ENCODE measurements at regions not wholly inside any gene's neighbourhood (a gene's known extent, or its start where the extent isn't known, plus 50 kb on each side); places are given as distances from the start of the nearest gene placed in this dataset.

DNA sequence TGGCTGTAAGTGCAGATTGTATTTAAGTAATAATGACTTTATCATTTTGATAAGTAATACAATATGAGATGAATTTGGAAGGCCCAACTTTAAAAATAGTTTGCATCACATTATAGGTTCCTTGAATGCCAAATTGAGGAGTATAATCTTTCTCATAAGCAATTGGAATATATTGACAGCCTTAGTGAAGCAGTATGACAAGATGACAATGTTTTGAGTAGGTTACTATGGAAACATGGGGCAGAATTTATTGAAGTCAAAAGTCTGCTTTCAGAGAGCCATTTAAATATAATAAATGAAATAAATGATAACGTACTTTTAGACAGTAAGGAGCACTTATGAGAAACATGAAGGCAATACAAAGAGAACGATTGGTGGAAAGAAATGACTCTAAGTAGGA is 776.4 kb downstream of the TECRL start:
- no peak for DNase-seq (ENCODE audit: low read depth in 3 of 3)

DNA sequence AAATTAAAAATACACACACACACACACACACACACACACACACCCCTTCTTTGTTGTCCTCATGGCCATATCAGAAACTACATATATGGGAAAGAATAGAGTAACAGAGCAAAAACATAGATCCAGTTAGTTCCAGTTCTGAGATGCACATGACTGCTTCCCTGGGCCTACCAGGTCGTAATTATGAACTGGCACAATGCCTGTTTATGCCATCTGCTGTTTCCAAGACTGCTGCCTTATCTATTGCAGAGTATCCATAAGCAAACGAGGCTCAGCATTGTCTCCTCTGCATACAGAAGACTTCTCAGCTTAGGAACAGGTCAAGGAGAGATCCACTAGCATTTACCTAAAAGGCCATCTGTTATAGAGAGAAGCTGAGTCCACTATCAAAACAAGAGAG is 789.0 kb downstream of the TECRL start:
- DNase-seq (ENCODE audit: low read depth in 3 of 3): no peak

DNA sequence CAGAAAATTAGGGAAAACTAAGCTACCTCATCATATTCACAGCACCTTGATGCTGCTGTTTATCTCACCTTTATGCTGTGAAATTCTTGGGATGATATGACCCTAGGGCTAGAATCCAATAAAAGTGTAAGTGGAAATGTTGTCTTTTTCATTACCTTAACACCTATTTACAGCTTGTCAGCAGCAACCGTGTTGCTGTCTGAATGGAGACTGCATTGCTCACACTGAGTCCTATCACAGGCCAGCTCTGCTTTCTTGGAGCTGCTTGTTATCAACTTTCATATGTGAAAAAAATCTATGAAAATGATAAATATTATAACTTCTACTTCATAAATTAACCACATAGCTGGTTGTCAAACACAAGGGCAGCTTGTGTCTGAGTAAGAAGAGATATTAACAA is 789.5 kb downstream of the TECRL start:
- no peak for DNase-seq (ENCODE audit: low read depth in 3 of 3)

DNA sequence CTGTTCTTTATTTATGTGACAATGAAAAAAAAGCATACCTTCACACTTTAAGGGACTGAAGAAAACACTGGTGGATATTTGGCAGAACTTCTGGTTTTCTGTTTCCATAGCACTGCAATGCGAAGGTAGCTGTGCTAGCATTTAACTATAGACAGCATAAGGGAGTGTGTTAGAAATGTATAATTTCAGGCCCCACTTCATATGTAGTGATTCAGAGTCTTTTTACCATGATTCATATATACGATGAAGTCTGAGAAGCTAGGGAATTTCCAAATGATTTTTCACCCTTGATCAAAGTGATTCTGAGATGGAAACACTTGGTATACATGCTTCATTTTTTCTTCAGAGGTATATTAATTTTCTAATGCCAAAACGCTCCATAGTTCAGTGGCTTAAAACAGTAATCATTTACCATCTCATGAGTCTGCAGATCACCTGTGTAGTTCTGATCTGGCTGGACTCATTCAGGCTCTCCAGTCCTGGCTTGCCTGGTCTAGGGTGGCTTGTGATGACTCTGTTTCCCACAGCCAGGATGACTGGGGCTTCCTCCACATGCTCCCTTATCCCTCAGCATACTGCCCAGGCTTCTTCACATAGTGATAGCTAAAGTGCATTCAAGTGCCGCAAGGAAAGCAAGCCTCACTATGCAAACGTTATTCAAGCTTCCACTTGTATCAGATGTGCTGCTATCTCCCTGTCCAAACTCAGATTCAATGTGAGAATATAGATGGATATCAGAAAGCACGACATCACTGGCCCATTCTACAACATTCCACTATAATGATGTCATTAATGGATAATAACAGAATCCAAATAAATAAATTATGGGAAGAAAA is 790.1 kb downstream of the TECRL start:
- no peak for DNase-seq (ENCODE audit: low read depth in 3 of 3)

DNA sequence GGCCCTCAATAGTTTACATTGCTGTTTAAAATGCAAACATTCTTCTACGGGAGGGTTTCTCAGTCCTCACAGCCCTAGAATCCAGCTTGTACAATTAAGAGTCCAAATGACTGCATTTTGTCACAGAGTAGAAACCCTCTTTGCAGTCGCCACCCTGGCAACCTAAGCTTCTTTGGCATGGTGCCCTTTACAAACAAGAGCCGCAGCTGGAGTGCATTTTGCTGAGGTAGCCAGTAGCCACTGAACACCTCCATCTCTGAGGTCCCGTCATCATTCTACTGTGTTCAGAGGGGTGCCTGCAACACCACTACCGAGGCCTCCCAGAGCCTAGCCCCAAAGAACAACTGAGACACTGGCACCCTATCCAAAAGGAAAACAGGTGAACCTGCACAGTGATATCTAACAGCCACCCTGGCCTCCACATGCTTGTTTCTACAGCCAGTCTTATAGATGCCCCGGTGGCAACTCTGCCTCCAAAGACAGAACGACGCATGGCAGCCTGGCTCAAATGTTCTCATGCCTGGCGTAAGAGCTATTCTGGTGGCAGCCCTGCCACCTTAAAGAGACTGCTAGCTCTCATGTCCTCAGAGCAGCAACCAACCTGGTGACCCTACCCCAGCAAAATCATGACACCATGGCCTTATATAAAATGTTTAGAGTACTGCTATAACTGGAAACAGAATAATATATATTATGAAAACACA is 801.9 kb downstream of the TECRL start:
- DNase-seq (ENCODE audit: low read depth in 3 of 3): no peak

DNA sequence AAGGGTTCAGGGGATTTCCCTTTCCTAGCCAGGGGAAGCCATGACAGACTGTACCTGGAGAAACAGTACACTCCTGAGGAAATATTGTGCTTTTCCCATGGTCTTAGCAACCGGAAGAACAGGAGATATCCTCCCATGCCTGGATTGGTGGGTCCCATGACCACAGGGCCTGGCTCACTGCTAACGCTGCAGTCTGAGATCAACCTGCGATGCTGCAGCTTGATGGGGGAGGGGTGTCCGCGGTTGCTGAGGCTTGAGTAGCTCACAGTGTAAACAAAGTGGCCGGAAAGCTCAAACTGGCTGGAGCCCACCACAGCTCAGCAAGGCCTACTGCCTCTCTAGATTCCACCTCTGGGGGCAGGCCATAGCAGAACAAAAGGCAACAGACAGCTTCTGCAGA is 819.5 kb downstream of the TECRL start:
- DNase-seq (ENCODE audit: low read depth in 3 of 3): no peak

DNA sequence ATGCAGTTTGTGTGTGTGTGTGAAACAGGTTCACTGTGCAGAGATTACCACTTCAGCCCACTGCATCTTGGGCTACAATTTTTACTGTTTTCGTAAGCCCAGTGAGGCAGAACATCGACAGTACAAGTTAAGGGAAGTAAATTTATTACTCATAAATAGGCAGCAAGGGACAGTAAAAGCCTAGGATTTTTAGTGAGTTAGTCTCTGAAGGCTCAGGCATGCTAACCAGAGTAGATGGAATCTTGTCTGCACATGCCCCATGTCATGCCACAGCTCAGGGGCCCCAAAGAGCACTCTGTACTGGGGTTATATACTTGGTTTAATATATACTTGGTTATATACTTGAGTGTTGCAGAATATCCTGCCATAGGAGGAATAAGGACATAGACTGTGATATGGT is 825.7 kb downstream of the TECRL start:
- no peak for DNase-seq (ENCODE audit: low read depth in 3 of 3)

DNA sequence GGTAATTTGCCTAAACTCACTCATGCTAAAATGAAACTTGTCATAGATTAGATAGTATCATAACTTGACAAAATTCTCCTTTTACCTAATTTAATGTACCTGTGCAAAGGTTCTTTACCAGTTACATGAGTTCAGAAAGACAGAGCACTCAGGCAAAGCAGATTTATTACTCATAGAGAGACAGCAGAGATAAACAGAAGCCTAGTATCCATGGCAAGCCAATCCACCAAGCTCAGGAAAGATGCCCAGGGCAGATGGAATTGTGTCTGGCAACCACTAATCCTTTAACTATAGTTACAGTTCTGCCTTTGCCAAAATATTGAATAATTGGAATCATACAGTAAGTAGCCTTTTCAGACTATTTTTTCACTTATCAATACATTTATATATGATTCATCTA is 826.2 kb downstream of the TECRL start:
- DNase-seq (ENCODE audit: low read depth in 3 of 3): no peak

DNA sequence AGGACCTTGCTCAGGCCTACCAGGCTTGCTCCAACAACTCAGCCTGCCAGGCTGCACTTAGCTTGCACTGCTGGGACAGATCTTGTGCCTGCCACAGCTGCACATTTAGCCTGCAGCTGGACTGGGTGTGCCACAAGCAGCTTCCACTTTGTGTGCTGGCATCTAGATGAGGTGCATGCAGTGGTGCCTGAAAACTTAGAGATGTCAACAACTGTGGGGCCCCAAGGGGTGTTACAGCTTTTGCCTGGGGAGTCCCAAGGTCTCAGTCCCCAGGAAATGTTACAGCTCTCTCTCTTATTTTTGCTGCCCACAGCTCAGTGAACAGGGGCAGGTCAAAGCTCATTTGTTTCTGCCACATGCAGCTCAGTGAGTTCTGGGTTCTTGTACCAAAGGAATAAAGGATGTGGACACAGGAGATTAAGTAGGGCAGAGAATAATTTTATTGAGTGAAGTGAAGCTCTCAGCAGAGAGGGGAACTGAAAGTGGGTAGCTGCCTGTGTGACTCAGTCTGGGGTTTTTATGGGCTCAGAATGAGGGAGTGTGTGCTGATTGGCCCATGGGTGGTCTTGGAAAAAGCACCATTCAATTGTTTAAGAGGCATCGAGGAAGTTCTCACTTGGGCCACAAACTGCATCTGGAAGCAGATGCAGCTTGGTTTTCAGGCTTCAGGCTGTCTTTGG is 828.3 kb downstream of the TECRL start:
- DNase-seq (ENCODE audit: low read depth in 3 of 3): no peak

DNA sequence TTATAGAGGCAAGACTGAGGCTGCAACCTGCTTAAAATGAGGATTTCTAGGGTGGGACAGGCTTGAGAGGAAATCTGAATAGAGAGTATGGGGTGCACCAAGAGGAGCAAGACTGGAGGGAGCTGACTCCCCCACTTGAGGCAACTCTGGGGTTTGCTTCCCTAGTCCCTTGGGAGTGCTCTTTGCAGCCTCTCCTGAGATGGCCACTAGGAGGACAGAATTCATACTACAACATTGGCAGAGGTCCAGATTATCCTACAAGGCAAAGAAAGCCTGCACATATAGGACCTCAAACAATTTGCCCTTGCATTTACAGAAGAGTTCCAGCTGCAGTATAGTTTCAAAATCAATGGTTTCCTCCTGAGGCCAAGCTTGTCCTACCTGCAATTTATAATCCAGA is 830.9 kb downstream of the TECRL start:
- no peak for DNase-seq (ENCODE audit: low read depth in 3 of 3)

DNA sequence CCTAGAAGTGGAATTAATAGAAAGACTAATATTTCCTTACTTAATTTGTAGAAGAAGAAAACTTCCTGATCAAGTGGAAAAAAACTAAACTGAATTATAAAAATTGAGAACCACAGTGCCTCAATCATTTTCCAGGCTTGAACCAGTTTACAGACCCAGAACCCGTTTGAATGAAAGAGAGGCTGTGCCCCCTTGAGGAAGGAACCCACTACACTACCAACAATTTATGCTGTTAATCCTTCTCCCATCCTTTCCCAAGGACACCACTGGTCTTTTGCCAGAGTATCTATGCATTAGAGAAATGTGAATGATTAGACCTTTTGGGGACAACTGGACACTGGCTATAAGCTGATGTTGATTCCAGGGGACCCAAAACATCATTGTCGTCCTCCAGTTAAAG is 842.6 kb downstream of the TECRL start:
- no peak for DNase-seq (ENCODE audit: low read depth in 3 of 3)

DNA sequence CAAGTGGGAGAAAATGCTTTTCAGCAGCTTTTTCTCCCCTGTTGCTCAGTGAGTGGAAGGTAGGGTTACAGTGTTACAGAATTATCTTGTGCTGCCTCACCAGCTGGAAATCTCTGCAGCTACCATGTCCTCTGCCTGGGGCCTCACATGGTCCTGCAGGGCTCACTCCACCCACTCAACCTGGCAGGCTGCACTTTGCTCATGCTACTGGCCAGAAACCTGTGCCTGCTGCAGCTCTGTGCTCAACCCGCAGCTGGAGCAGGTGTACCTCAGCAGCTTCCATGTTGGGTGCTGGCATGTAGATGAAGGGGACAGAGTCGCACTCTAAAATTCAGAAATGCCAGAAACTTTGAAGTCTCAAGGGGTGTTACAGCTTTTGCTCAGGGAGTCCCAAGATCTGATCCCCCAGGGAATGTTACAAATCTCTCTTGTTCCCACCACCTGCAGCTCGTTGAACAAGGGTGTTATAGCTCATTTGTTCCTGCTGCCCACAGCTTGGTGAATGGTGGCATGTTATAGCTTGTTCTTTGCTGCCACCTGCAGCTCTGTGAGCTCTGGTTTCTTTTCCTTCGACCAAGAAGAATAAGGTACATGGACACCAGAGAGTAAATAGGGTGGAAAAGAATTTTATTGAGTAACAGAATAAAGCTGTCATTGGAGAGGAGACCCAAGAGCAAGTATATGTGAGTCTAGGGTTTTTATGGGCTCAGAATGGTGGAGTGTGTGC is 845.8 kb downstream of the TECRL start:
- DNase-seq (ENCODE audit: low read depth in 3 of 3): no peak

DNA sequence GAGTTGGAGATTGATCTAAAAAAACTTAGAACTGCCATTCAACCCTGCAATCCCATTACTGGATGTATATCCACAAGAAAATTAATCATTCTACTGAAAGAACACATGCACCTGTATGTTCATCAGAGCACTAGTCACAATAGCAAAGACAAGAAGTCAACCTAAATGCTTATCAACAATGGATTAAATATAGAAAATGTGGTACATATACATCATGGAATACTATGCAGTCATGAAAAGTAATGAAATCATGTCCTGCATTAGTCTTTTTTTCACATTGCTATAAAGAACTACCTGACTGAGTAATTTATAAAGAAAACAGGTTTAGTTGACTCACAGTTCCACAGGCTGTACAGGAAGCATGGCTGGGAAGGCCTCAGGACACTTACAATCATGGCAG is 850.5 kb downstream of the TECRL start:
- DNase-seq (ENCODE audit: low read depth in 3 of 3): no peak

DNA sequence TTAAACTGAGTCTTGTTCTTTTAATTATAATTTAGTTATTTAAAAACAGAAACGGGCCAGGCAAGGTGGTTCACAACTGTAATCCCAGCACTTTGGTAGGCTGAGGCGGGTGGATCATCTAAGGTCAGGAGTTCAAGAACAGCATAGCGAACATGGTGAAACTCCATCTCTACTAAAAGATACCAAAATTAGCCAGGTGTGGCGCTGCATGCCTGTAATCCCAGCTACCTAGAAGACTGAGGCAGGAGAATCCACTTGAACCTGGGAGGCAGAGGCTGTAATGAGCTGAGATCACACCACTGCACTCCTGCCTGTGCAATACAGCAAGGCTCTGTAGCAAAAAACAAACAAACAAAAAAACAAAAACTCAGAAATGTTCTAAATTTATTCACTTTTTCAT is 852.9 kb downstream of the TECRL start:
- no peak for DNase-seq (ENCODE audit: low read depth in 3 of 3)

DNA sequence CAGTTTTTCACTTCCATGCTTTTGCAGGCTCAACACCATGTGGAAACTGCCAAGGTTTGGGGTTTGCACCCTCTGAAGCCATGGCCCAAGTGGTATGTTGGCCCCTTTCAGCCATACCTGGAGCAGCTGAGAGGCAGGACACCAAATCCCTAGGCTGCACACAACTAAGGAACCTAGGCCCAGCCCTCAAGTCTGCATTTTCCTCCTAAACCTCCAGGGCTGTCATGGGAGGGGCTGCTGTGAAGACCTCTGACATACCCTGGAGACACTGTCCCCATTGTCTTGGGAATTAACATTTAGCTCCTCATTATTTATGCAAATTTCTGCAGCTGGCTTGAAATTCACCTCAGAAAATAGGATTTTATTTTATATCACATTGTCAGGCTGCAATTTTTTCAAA is 856.1 kb downstream of the TECRL start:
- no peak for DNase-seq (ENCODE audit: low read depth in 3 of 3)

DNA sequence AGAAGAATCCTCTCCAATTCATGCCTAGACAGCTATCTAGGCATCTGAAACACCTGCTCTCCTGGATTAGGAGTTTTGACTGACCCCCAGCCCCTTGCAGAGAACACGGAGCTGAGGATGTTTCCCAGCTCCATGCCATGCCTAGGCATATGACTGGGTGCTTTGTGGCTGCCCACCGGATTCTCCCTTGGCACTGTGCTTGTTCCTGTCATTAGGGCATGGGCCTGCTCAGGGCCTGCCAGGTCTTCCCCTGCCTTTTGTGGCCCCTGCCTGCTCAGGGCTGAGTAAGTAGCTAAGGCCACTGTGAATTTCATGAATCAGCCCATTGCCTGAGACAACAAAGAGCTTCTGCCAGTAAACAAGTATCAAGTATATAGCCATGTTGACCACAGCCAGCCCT is 867.4 kb downstream of the TECRL start:
- DNase-seq (ENCODE audit: low read depth in 3 of 3): no peak

DNA sequence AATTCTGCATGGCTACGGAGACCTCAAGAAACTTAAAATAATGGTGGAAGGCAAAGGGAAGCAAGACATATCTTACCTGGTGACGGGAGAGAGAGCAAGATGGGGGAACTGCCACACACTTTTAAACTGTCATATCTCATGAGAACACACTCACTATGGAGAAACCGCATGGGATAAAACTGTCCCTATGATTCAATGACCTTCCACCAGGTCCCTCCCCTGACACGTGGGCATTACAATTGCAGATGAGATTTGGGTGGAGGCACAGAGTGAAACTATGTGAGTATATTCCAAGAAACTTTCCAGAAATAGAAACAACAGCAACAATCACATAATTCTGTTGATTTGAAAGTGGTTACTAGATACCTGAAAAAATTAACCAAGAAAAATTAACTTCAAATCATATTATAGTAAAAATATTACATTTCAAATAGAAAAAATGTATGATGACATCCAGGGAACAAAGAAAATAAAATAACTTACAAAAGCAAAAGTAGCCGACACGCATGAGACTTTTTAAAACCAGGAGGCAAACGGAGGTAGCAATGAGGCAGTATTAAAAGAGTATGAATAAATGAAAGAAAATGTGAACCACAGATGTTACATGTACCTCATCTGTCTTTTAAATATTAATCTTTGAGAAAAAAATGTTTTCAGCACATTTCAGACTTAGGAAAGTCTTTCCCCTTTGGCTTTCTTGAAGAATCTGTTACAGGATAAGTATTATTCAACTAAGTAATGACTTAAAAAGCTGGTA is 879.5 kb downstream of the TECRL start:
- no peak for DNase-seq (ENCODE audit: low read depth in 3 of 3)

DNA sequence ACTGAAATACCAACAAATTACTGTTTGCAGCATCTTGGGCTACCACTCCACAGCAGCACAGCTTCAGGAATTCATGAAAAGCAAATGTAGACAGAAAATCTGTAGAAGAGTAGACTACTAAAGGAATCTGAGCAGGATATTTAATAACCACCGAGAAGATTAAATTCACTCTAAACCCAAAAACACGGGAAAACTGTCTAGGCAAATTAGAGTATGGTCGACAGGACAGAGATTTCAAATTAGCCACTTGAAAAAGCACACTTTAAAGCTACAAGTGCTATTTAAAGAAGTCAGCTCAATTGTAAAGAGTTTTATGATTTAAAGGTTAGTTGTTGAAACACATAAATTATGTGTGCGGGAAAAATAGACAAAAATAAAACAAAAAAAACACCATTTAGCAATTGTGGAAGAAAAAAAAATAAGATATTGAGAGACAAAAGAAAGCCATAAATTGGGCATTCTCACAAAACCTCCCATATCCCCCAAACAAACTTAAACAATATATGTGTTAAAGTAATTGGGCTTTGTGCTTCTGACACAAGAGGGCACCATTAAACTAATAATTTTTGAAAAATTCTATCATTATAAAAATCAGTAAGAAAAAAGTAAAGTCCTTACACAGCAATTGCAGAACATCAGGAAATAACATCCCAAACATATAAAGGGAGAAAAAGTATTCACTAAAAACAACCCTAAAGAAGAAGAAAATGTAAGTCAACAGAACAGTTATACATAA is 880.8 kb downstream of the TECRL start:
- no peak for DNase-seq (ENCODE audit: low read depth in 3 of 3)

DNA sequence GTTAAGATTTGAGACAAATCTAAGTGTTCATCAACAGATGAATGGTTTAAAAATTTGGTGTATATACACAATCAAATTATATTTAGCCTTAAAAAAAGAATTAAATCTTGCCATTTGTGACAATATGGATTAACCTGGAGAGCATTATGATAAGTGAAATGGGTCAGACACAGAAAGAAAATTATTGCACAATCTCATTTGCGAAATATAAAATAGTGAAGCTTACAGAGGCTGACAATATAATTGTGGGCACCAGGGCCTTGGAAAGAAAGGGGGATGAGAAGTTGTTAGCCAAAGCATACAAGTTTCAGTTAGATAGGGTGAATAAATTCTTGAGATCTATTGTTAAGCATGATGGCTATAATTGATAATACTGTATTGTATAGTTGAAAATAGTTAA is 883.0 kb downstream of the TECRL start:
- DNase-seq (ENCODE audit: low read depth in 3 of 3): no peak

DNA sequence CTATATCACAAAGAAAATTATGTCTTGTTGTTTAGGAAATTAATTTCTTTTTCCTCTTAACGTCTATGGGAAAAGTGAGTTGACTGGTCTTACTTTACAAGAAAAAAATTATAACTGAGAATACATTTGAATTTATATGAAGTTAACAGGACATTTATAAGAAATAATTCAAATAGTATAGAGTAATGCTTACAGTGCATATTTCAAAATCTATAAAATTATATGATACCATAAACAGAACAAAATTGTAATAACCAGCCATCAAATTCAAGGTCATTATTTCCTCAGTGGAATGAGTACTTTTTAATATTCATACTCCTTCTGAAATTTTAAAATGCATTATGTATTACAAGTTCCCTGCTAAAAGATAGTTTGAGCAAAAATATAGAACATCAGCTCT is 884.5 kb downstream of the TECRL start:
- no peak for DNase-seq (ENCODE audit: low read depth in 3 of 3)

Measured in stimulated activated CD4-positive, alpha-beta T cell treated with anti-CD3 and anti-CD28 coated beads, TNF-alpha, amount 100 ng/mL, for 24 hours (primary cell).